ENCODE measurements at regions not wholly inside any gene's neighbourhood (a gene's known extent, or its start where the extent isn't known, plus 50 kb on each side); places are given as distances from the start of the nearest gene placed in this dataset.

DNA sequence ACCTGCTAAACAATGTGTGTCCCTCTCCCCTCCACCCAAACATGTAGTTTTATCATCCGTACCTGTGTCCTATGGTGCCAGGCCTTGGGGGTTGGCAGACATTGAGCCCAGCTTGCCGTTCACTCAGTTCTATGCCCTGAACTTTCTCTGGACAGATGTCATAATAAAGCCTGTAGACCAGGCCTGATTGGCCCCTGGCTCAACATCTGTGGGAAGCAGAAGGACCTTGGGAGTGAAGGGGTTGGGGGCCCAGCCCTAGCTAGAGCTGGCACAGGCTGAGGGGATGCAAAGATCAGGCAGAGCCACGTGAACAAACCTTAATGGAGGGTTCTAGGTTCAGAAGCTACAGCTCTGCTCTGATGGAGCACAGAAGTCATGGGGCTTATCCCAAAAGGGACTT, 600.6 kb downstream of the BUD13 start:
- Histone ChIP-seq H3K27ac (ENCODE audit: low read length) (no peak overlapping the region), H3K27me3 (ENCODE audit: control insufficient read depth, insufficient read depth, low read length) (no peaks in the 10 kb centered on the region), H3K9me3 (ENCODE audit: control insufficient read depth, insufficient read depth, low read length) (no peaks in the 10 kb centered on the region), H3K36me3 (ENCODE audit: control insufficient read depth, insufficient read depth, low read length) (no peaks in the 10 kb centered on the region), H3K4me1 (ENCODE audit: control insufficient read depth, insufficient read depth, low read length) (no peaks in the 10 kb centered on the region), H3K4me3 (ENCODE audit: low read length) (no peak overlapping the region)
- H3K9me3 Mint-ChIP-seq, result no peaks in the 10 kb centered on the region
- TF ChIP-seq, protein P1, sequence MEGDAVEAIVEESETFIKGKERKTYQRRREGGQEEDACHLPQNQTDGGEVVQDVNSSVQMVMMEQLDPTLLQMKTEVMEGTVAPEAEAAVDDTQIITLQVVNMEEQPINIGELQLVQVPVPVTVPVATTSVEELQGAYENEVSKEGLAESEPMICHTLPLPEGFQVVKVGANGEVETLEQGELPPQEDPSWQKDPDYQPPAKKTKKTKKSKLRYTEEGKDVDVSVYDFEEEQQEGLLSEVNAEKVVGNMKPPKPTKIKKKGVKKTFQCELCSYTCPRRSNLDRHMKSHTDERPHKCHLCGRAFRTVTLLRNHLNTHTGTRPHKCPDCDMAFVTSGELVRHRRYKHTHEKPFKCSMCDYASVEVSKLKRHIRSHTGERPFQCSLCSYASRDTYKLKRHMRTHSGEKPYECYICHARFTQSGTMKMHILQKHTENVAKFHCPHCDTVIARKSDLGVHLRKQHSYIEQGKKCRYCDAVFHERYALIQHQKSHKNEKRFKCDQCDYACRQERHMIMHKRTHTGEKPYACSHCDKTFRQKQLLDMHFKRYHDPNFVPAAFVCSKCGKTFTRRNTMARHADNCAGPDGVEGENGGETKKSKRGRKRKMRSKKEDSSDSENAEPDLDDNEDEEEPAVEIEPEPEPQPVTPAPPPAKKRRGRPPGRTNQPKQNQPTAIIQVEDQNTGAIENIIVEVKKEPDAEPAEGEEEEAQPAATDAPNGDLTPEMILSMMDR (IDR thresholded peaks at IDR 0.05), result no peak
- no peak for DNase-seq
- intact Hi-C loops (cut with micrococcal nuclease), result no loop called here
- H3K36me3 Mint-ChIP-seq, result no peaks in the 10 kb centered on the region
- no peak overlapping the region for H3K27ac Mint-ChIP-seq
- H3K4me3 Mint-ChIP-seq, result no peak overlapping the region
- ATAC-seq, result no peak
- WGBS (ENCODE audit: insufficient coverage), result 87% methylated on average over 3 of the region's 3 CpGs
- peaks cover 0 to 5% of the 10 kb centered on the region in 2 donors for H3K4me1 Mint-ChIP-seq
- H3K27me3 Mint-ChIP-seq (ENCODE audit: low read depth in 2 of 2), result peaks cover 6 to 38% of the 10 kb centered on the region in 2 donors

- Histone ChIP-seq H3K4me1 (ENCODE audit: control insufficient read depth, insufficient read depth, low read length) (no peaks in the 10 kb centered on the region), H3K27me3 (ENCODE audit: control insufficient read depth, insufficient read depth, low read length) (no peaks in the 10 kb centered on the region), H3K36me3 (ENCODE audit: control insufficient read depth, insufficient read depth, low read length) (no peaks in the 10 kb centered on the region), H3K4me3 (ENCODE audit: low read length) (no peak overlapping the region), H3K9me3 (ENCODE audit: control insufficient read depth, insufficient read depth, low read length) (no peaks in the 10 kb centered on the region), H3K27ac (ENCODE audit: low read length) (no peak overlapping the region)
- no peak for DNase-seq
- ATAC-seq, result no peak
- no peaks in the 10 kb centered on the region for H3K36me3 Mint-ChIP-seq
- H3K27ac Mint-ChIP-seq, result no peak overlapping the region
- TF ChIP-seq, protein P1 (IDR thresholded peaks at IDR 0.05), result no peak
- H3K9me3 Mint-ChIP-seq, result no peaks in the 10 kb centered on the region
- intact Hi-C loops (cut with micrococcal nuclease), result no loop called here
- no peak overlapping the region for H3K4me3 Mint-ChIP-seq
- 82% methylated on average over 8 of the region's 10 CpGs for WGBS (ENCODE audit: insufficient coverage)
- peaks cover 6 to 33% of the 10 kb centered on the region in 2 donors for H3K27me3 Mint-ChIP-seq (ENCODE audit: low read depth in 2 of 2)
- H3K4me1 Mint-ChIP-seq, result peaks cover 0 to under 1% of the 10 kb centered on the region in 2 donors
These were observed 601.3 kb downstream of the BUD13 start for GRCh38 chr11:116171271-116172140.

GRCh38 chr11:116170526-116171120, 602.2 kb downstream of the BUD13 start:
- Mint-ChIP-seq H3K27me3 (ENCODE audit: low read depth in 2 of 2) (peaks cover 6 to 24% of the 10 kb centered on the region in 2 donors), H3K4me1 (no peaks in the 10 kb centered on the region), H3K36me3 (no peaks in the 10 kb centered on the region), H3K9me3 (no peaks in the 10 kb centered on the region), H3K4me3 (no peak overlapping the region), H3K27ac (no peak overlapping the region)
- Histone ChIP-seq H3K27ac (ENCODE audit: low read length) (no peak overlapping the region), H3K4me3 (ENCODE audit: low read length) (no peak overlapping the region), H3K4me1 (ENCODE audit: control insufficient read depth, insufficient read depth, low read length) (no peaks in the 10 kb centered on the region), H3K9me3 (ENCODE audit: control insufficient read depth, insufficient read depth, low read length) (no peaks in the 10 kb centered on the region), H3K36me3 (ENCODE audit: control insufficient read depth, insufficient read depth, low read length) (no peaks in the 10 kb centered on the region), H3K27me3 (ENCODE audit: control insufficient read depth, insufficient read depth, low read length) (no peaks in the 10 kb centered on the region)
- 61% methylated on average over 5 of the region's 8 CpGs for WGBS (ENCODE audit: insufficient coverage)
- TF ChIP-seq, protein P1 (IDR thresholded peaks at IDR 0.05), result no peak
- no peak for ATAC-seq
- DNase-seq, result no peak
- intact Hi-C loops (cut with micrococcal nuclease), result no loop called here
